Activated CD4-positive, alpha-beta T cell treated with anti-CD3 and anti-CD28 coated beads, Interleukin-2, amount 10 ng/mL, durations not matched to agents 7 days and 5 days (primary cell): ENCODE measurements at regions not wholly inside any gene's neighbourhood (a gene's known extent, or its start where the extent isn't known, plus 50 kb on each side); places are given as distances from the start of the nearest gene placed in this dataset.

Source experiments
- CTCF ChIA-PET: fragments of 350-600 bp; sonication (Branson Sonifier 250); formaldehyde crosslinking; loops from one replicate; lab custom pipeline; 2021; ENCODE audit warnings: antibody characterized with exemption; lab: Charles Lee
- POLR2A ChIA-PET: fragments of 350-600 bp; sonication (Branson Sonifier 250); formaldehyde crosslinking; loops from one replicate; lab custom pipeline; 2021; ENCODE audit warnings: antibody characterized with exemption; lab: Charles Lee
- DNase-seq: peaks from one replicate; pipeline ENCODE4 v3.0.0-alpha.2; 2020
- H3K27ac Mint-ChIP-seq: one replicate; pipeline ENCODE4 v1.8.0; 2021; ENCODE audit warnings: mild to moderate bottlenecking, moderate library complexity, mixed read lengths
- H3K27me3 Mint-ChIP-seq: one replicate; pipeline ENCODE4 v1.8.0; 2021; ENCODE audit warnings: mixed read lengths
- H3K36me3 Mint-ChIP-seq: one replicate; pipeline ENCODE4 v1.8.0; 2021; ENCODE audit warnings: low read depth, mixed read lengths
- H3K4me1 Mint-ChIP-seq: one replicate; pipeline ENCODE4 v1.8.0; 2021; ENCODE audit warnings: mixed read lengths
- H3K4me3 Mint-ChIP-seq: one replicate; pipeline ENCODE4 v1.8.0; 2021; ENCODE audit warnings: mild to moderate bottlenecking, moderate library complexity, mixed read lengths
- H3K9me3 Mint-ChIP-seq: one replicate; pipeline ENCODE4 v1.8.0; 2021; ENCODE audit warnings: mixed read lengths

DNA sequence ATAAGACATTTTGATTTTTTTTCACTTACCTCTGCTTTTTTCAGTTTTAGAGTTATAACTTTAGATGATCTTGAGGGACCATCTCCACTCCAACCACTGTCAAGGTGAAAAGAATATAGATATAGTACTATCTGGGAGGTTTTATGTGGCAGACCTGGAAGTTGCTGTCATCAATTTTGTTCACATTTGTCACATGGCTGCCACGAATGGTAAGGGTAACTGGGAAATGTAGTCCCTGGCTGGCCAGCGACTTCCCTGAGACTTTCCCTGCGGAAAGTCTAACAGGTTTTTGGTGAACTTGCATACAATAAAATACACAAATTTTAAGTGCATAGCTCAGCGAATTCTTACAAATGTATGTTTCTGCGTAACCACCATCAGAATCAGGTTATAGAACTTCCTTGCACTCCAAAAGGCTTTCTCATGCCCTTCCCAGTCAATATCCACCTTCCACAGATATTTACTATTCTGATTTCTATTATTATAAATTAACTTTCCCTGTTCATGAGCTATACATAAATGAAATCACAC is 121.5 kb downstream of the MAT2B start:
- H3K27ac Mint-ChIP-seq: no peak overlapping the region
- ChIA-PET CTCF (no interaction called here), POLR2A (no interaction called here)
- H3K4me1 Mint-ChIP-seq: no peaks in the 10 kb centered on the region
- H3K9me3 Mint-ChIP-seq: no peaks in the 10 kb centered on the region
- no peaks in the 10 kb centered on the region for H3K36me3 Mint-ChIP-seq
- H3K27me3 Mint-ChIP-seq: no peaks in the 10 kb centered on the region
- H3K4me3 Mint-ChIP-seq: no peak overlapping the region
- no peak for DNase-seq

DNA sequence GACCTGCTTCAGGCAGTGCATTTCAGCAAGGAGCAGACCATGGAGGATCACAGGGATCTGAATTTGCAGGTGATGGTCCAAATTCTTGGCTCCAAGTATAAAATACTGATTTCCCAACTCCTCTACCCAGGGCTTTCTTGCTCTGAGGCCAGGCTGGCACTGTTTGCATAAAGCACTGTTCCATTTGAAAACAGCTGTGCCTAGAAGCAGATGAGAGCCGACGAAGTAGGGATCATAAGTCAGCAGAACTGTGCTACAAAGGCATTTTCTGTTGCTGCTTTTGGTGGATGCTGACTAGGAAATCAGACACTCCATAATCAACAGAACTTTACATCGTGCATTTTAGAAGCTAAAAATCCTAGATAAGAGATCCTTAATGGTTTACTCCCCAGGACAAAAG is 126.4 kb downstream of the MAT2B start:
- DNase-seq: no peak
- no peaks in the 10 kb centered on the region for H3K9me3 Mint-ChIP-seq
- no peak overlapping the region for H3K4me3 Mint-ChIP-seq
- no peak overlapping the region for H3K27ac Mint-ChIP-seq
- H3K4me1 Mint-ChIP-seq: no peaks in the 10 kb centered on the region
- ChIA-PET CTCF (no interaction called here), POLR2A (no interaction called here)
- no peaks in the 10 kb centered on the region for H3K36me3 Mint-ChIP-seq
- no peaks in the 10 kb centered on the region for H3K27me3 Mint-ChIP-seq

DNA sequence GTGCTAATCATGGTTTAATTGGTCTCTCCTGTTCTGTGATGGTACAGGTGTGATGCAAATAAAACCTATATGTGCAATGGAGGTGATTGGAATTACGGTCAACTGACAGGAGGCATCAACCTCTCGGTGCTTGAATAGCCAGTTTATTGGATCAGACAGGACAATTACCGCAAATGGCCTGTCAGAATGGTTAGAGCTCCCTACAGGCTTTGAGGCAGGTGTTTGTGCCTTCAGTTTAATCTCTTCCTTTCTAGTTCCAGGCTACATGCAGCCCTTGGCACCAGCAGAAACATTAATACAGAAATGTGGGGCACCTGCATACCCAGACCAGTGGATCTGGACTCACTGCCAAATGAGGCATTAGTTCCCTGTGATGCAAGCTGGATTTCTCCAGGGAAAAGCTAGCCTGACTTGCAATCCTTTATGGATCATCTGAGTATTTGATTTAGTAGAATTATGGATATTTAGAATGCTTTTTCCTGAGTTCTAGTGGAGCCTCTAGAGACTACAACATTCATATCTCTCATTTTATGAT is 128.6 kb downstream of the MAT2B start:
- ChIA-PET POLR2A (no interaction called here), CTCF (no interaction called here)
- no peak for DNase-seq
- Mint-ChIP-seq H3K9me3 (peaks cover 2% of the 10 kb centered on the region), H3K4me3 (no peak overlapping the region), H3K4me1 (no peaks in the 10 kb centered on the region), H3K27ac (no peak overlapping the region), H3K27me3 (no peaks in the 10 kb centered on the region), H3K36me3 (no peaks in the 10 kb centered on the region)

DNA sequence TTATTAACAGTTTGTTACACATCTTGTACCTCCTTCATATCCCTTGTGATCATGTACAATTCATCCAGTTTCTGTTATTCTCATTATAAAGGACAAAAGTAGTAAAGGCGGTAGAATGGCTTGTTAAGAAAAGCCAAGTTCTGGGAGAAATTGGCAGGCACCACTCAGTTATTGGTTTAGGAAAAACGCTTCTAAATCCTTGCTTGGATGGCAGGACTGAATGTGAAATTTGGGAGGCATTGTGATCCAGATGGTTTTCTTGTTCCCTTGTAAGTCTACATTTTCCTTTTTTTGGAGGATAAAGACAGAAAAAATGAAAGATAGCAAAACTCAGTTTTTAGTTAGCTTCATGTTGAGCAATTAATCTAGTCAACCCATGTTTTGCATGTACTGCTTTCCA is 130.2 kb downstream of the MAT2B start:
- H3K36me3 Mint-ChIP-seq: no peaks in the 10 kb centered on the region
- POLR2A ChIA-PET: no interaction called here
- no peaks in the 10 kb centered on the region for H3K27me3 Mint-ChIP-seq
- H3K4me3 Mint-ChIP-seq: no peak overlapping the region
- DNase-seq: no peak
- H3K9me3 Mint-ChIP-seq: peaks cover 2% of the 10 kb centered on the region
- no peak overlapping the region for H3K27ac Mint-ChIP-seq
- H3K4me1 Mint-ChIP-seq: no peaks in the 10 kb centered on the region
- CTCF ChIA-PET: no interaction called here

DNA sequence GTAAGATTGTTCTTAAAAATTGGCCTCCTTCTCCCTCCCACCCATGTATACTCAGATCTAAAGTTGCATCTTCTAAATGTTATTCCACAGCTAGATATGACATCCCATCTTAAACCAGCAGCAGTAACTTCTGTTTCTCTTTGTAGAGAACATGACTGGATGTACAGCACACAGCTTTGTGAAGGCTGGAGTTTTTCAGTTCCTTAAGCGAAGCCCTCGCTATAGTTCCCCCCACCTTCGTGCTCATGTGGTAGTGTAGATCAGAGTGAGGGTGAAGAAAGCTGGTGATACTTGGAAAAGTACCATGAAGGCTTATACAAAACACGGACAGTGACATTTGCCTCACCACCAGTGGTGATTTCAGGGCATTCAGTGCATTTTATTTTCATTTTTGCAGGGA is 137.5 kb downstream of the MAT2B start:
- Mint-ChIP-seq H3K4me1 (no peaks in the 10 kb centered on the region), H3K27ac (no peak overlapping the region), H3K4me3 (no peak overlapping the region), H3K9me3 (peaks cover under 1% of the 10 kb centered on the region), H3K36me3 (no peaks in the 10 kb centered on the region), H3K27me3 (no peaks in the 10 kb centered on the region)
- ChIA-PET POLR2A (no interaction called here), CTCF (no interaction called here)
- no peak for DNase-seq

DNA sequence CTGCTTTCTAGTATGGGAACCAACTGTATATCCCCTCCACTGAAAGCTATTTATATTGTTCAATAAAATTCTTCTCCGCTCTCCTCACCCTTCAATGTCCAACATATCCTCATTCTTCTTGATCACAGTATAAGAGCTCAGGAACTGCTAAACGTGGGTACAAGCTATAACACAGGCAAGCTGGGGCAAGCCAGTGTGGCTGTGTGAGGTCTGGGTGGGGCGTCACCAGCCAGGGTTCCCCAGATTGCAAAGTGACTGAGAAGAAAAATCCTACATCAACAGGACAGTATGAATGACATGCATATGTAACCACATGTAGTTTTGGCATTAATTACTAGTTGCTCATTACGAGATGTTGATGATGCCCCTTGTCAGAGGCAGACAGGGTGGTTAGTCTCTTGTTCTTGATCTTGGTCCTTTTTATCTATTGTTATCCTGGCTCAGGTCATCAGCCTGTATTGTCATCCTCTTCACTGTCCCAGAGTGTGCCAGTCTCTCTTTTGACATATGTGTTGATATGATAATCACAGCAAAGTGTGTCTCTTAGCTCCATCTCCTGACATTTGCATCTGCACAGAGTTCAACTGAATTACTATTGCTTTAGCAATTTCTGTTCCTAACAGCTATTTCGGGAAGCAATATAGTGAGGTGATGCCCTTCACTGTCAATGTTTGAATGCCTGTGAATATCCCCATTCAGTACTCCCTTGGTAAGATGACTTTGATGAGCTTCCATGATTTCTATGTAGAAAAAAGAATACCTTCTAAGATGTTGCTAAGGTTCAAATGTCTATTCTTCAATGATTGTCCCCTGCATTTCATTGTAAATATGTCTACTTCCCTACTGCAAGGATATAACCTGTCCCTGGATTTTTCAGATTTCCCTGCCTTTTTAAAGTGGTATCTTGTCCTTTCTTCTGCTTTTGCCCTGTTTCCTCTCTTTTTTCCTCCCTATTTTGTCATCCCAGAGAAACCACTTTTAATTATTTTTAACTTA is 140.3 kb downstream of the MAT2B start:
- Mint-ChIP-seq H3K9me3 (no peaks in the 10 kb centered on the region), H3K4me3 (no peak overlapping the region), H3K27me3 (no peaks in the 10 kb centered on the region), H3K36me3 (no peaks in the 10 kb centered on the region), H3K27ac (no peak overlapping the region), H3K4me1 (no peaks in the 10 kb centered on the region)
- CTCF ChIA-PET: no interaction called here
- DNase-seq: no peak
- POLR2A ChIA-PET: no interaction called here

DNA sequence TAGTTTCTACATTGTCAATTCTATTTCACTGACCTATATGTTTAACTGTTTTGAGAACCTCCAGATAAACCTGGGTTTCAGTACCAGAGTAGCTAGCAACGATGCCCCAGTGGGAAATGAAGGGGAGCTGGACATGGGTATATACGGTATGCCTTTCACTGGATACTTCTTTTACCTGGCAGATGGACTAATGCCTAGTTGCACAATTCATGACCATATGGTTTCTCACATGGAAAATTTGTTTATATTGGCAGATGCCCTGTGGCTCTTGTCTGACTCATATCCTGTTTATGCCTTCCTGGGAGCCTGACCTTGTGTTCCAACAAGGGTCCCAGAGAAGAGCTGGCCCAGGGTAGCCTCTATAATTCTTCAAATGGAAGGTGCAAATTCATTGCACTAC is 144.1 kb downstream of the MAT2B start:
- Mint-ChIP-seq H3K4me1 (no peaks in the 10 kb centered on the region), H3K4me3 (no peak overlapping the region), H3K27ac (no peak overlapping the region), H3K27me3 (no peaks in the 10 kb centered on the region), H3K9me3 (no peaks in the 10 kb centered on the region), H3K36me3 (no peaks in the 10 kb centered on the region)
- DNase-seq: no peak
- CTCF ChIA-PET: no interaction called here
- POLR2A ChIA-PET: no interaction called here

DNA sequence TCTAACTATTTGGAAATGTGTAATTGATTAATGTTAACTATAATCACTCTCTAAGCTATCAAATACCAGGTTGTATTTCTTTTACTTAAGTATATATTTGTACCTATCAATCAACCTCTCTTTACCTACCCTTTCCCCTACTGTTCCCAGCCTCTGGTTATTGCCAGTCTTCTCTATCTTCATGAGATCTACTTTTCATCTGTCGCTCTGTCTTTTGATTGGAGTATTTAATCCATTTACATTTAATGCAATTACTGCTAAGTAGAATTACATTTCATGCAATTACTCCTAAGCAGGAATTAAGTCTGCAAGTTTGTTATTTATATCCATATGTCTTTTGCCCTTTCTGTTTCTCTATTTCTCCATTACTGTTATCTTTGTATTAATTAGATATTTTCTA is 148.1 kb downstream of the MAT2B start:
- H3K9me3 Mint-ChIP-seq: no peaks in the 10 kb centered on the region
- H3K27ac Mint-ChIP-seq: no peak overlapping the region
- ChIA-PET CTCF (no interaction called here), POLR2A (no interaction called here)
- no peaks in the 10 kb centered on the region for H3K27me3 Mint-ChIP-seq
- H3K4me1 Mint-ChIP-seq: no peaks in the 10 kb centered on the region
- H3K4me3 Mint-ChIP-seq: no peak overlapping the region
- DNase-seq: no peak
- H3K36me3 Mint-ChIP-seq: no peaks in the 10 kb centered on the region

DNA sequence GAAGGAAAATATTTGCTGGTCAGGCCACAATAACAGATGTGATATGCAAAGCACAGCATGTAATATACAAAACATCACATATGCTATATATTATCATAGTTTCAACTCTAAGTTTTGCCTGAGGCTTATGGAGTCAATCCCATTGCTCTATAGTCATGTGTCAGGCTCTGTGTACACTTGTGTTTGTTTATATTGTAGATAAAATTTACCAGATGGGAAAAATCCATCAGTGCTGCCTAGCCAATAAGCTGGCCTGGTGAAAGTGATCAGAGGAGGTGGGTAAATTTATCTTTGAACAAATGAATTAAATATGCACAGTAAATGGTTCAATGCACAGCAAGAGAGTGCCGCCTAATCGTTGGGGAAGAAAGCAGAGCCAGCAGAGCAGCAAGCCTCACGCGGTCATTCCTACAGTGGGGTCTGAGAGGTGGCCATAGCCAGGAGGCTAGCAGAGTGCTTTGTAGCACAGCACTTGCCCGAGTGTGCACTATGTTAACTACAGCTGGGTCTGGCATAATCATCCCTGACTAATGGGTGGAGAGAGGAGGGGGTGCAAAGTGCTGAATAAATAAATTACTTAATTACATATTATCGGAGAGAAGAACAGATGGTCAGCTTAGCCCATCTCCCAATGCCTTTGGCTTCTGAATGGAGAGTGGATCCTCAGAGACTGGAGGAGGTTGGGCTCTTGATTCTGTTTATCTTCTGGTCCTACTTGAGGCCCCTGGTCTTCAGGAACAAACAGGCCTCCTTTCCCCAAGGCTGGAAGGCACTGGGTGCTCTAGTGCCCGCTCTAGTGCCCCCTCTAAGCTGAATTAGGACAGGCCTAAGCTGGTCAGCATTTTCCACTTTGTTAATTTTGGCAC is 153.5 kb downstream of the MAT2B start:
- Mint-ChIP-seq H3K27ac (no peak overlapping the region), H3K4me3 (no peak overlapping the region), H3K9me3 (no peaks in the 10 kb centered on the region), H3K4me1 (no peaks in the 10 kb centered on the region), H3K27me3 (no peaks in the 10 kb centered on the region), H3K36me3 (no peaks in the 10 kb centered on the region)
- POLR2A ChIA-PET: no interaction called here
- CTCF ChIA-PET: no interaction called here
- DNase-seq: no peak

DNA sequence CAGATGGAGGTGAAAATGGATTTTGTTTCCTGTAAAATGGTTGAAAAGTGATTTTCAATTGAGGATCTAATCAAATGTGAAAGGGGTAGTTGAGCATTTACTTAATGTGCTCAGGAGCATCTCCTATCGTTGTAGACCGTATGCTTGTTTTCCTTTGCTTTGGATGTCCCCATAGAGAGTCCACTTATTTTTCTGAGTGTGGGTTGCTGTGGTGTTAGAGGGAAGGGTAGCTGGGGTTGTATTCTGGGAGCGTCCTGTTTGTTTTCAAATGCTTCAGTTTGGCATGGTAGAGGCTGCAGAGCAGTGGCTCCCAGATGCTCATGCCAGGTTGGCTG is 154.1 kb downstream of the MAT2B start:
- POLR2A ChIA-PET: no interaction called here
- no peak overlapping the region for H3K27ac Mint-ChIP-seq
- no peaks in the 10 kb centered on the region for H3K36me3 Mint-ChIP-seq
- no peaks in the 10 kb centered on the region for H3K4me1 Mint-ChIP-seq
- DNase-seq: no peak
- H3K27me3 Mint-ChIP-seq: no peaks in the 10 kb centered on the region
- no peak overlapping the region for H3K4me3 Mint-ChIP-seq
- H3K9me3 Mint-ChIP-seq: no peaks in the 10 kb centered on the region
- CTCF ChIA-PET: no interaction called here

DNA sequence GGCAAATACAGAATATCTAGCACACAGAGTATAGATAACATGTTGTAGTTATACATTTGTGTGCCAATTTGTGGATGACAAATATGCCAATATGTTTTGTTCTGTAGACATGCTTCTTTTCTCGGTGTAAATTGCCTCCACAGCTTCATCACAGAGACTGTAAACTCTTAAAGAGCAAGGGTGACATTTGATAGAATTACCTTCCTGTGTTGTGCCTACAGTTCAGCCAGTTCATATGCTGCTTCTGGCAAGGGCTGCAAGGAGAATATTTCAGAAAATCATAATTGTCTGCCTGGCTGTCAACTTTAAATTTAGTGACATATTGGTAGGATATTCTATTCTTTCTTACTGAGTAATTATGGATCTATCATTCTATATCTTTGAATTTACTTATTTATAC is 155.1 kb downstream of the MAT2B start:
- no peaks in the 10 kb centered on the region for H3K4me1 Mint-ChIP-seq
- H3K9me3 Mint-ChIP-seq: no peaks in the 10 kb centered on the region
- ChIA-PET POLR2A (no interaction called here), CTCF (no interaction called here)
- no peak overlapping the region for H3K27ac Mint-ChIP-seq
- H3K36me3 Mint-ChIP-seq: no peaks in the 10 kb centered on the region
- no peak overlapping the region for H3K4me3 Mint-ChIP-seq
- no peak for DNase-seq
- no peaks in the 10 kb centered on the region for H3K27me3 Mint-ChIP-seq

DNA sequence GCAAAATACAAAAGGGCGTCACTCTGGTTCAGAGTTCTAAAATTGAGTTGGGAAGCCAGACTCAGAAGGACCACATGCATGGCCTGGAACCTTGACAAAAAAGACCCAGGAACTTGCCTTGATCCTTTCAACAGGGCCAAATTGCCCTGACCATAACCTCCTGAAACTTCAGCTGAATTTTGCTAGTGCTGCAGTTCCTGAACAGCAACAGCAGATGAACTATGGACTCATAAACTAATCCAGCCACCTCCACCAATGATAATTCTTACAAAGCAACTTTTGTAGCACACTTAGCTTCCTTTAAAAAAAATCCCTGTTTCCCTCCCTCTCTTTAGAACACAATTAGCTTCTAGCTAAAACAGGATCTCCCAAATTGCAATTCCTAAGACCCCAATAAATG is 155.9 kb downstream of the MAT2B start:
- no peaks in the 10 kb centered on the region for H3K36me3 Mint-ChIP-seq
- POLR2A ChIA-PET: no interaction called here
- DNase-seq: no peak
- no peaks in the 10 kb centered on the region for H3K4me1 Mint-ChIP-seq
- H3K27me3 Mint-ChIP-seq: no peaks in the 10 kb centered on the region
- H3K27ac Mint-ChIP-seq: no peak overlapping the region
- no peaks in the 10 kb centered on the region for H3K9me3 Mint-ChIP-seq
- CTCF ChIA-PET: no interaction called here
- H3K4me3 Mint-ChIP-seq: no peak overlapping the region

DNA sequence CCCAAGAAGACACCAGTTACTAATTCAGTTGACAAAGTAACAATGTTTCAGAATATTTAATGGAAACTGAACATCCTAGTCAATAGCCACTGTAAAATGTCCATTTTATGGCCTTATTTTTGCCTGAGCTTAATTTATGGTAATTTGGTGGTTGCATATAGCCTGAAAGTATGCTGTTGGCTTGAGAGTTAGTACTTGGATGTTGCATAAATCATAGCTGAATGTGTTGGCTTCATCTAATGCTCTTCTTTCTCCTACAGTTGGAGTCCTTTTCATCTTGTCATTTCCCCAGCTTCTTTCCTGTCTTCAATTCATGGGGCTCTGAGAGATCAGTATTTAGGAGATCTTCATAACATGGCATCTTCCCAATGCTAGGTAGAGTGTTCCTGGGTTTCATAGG is 164.6 kb downstream of the MAT2B start:
- Mint-ChIP-seq H3K4me3 (no peak overlapping the region), H3K4me1 (no peaks in the 10 kb centered on the region), H3K9me3 (no peaks in the 10 kb centered on the region), H3K27ac (no peak overlapping the region), H3K27me3 (no peaks in the 10 kb centered on the region), H3K36me3 (no peaks in the 10 kb centered on the region)
- POLR2A ChIA-PET: no interaction called here
- CTCF ChIA-PET: interaction anchor here (0.6 kb wide), 1 partner anchor 96 kb away, joined by 3 read pairs; no protein-coding TSS in a partner anchor
- no peak for DNase-seq
